HEK293 (cell line): ENCODE measurements at regions not wholly inside any gene's neighbourhood (a gene's known extent, or its start where the extent isn't known, plus 50 kb on each side); places are given as distances from the start of the nearest gene placed in this dataset.

ENCODE experiments used
- CTCF ChIP-seq: fragments of 450-650 bp; formaldehyde crosslinking; IDR thresholded peaks from 2 replicates; pipeline ENCODE4 v1.5.1; 2016; ENCODE audit warnings: missing biosample characterization, missing genetic modification characterization
- KLF8 ChIP-seq: fragments of 450-650 bp; formaldehyde crosslinking; IDR thresholded peaks from 2 replicates; pipeline ENCODE4 v1.5.1; 2016; ENCODE audit warnings: missing biosample characterization, missing genetic modification characterization
- MYNN ChIP-seq: fragments of 450-650 bp; formaldehyde crosslinking; IDR thresholded peaks from 2 replicates; pipeline ENCODE4 v1.5.1; 2016; ENCODE audit warnings: missing biosample characterization, missing genetic modification characterization, borderline replicate concordance
- ZBTB7A ChIP-seq: fragments of 450-650 bp; formaldehyde crosslinking; IDR thresholded peaks from 2 replicates; pipeline ENCODE4 v1.5.1; 2016; ENCODE audit warnings: low read depth, missing biosample characterization, missing genetic modification characterization
- TF ChIP-seq, protein P1 (sequence below): fragments of 450-650 bp; formaldehyde crosslinking; IDR thresholded peaks from 2 replicates; pipeline ENCODE4 v1.5.1; 2016; ENCODE audit warnings: missing biosample characterization, missing genetic modification characterization

- no peak for TF ChIP-seq CTCF (tag by site-specific recombination)
- TF ChIP-seq KLF8 (tag by site-specific recombination), result no peak
- TF ChIP-seq MYNN, result no peak
- no peak for TF ChIP-seq ZBTB7A (tag by site-specific recombination)
- TF ChIP-seq, protein P1, sequence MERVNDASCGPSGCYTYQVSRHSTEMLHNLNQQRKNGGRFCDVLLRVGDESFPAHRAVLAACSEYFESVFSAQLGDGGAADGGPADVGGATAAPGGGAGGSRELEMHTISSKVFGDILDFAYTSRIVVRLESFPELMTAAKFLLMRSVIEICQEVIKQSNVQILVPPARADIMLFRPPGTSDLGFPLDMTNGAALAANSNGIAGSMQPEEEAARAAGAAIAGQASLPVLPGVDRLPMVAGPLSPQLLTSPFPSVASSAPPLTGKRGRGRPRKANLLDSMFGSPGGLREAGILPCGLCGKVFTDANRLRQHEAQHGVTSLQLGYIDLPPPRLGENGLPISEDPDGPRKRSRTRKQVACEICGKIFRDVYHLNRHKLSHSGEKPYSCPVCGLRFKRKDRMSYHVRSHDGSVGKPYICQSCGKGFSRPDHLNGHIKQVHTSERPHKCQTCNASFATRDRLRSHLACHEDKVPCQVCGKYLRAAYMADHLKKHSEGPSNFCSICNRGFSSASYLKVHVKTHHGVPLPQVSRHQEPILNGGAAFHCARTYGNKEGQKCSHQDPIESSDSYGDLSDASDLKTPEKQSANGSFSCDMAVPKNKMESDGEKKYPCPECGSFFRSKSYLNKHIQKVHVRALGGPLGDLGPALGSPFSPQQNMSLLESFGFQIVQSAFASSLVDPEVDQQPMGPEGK, result no peak
These were observed 633.5 kb upstream of the CADM1 start for GRCh38 chr11:116137753-116138152.
